ENCODE measurements at regions not wholly inside any gene's neighbourhood (a gene's known extent, or its start where the extent isn't known, plus 50 kb on each side); places are given as distances from the start of the nearest gene placed in this dataset.

- no peak overlapping the region for H3K4me3 Mint-ChIP-seq (ENCODE audit: unreplicated experiment)
- peaks cover 3% of the 10 kb centered on the region for H3K9me3 Mint-ChIP-seq (ENCODE audit: unreplicated experiment)
- no peaks in the 10 kb centered on the region for H3K4me1 Mint-ChIP-seq (ENCODE audit: unreplicated experiment)
- H3K27me3 Mint-ChIP-seq (ENCODE audit: unreplicated experiment): peaks cover 12% of the 10 kb centered on the region
- H3K27ac Mint-ChIP-seq (ENCODE audit: unreplicated experiment): no peak overlapping the region
- no peak for TF ChIP-seq CTCF (IDR thresholded peaks at IDR 0.05)
- DNase-seq (ENCODE audit: extremely low spot score, unreplicated experiment): no peak
- no peaks in the 10 kb centered on the region for H3K36me3 Mint-ChIP-seq (ENCODE audit: unreplicated experiment)
These were observed 277.5 kb upstream of the MVB12B start for GRCh38 chr9:126049088-126049487.

GRCh38 chr9:126049896-126050604 is 276.6 kb upstream of the MVB12B start:
- H3K27me3 Mint-ChIP-seq (ENCODE audit: unreplicated experiment): peaks cover 8% of the 10 kb centered on the region
- H3K4me3 Mint-ChIP-seq (ENCODE audit: unreplicated experiment): no peak overlapping the region
- no peak overlapping the region for H3K27ac Mint-ChIP-seq (ENCODE audit: unreplicated experiment)
- no peak for DNase-seq (ENCODE audit: extremely low spot score, unreplicated experiment)
- H3K36me3 Mint-ChIP-seq (ENCODE audit: unreplicated experiment): no peaks in the 10 kb centered on the region
- no peak for TF ChIP-seq CTCF (IDR thresholded peaks at IDR 0.05)
- peaks cover 3% of the 10 kb centered on the region for H3K9me3 Mint-ChIP-seq (ENCODE audit: unreplicated experiment)
- no peaks in the 10 kb centered on the region for H3K4me1 Mint-ChIP-seq (ENCODE audit: unreplicated experiment)

- Mint-ChIP-seq H3K36me3 (ENCODE audit: unreplicated experiment) (no peaks in the 10 kb centered on the region), H3K9me3 (ENCODE audit: unreplicated experiment) (peaks cover 3% of the 10 kb centered on the region), H3K4me3 (ENCODE audit: unreplicated experiment) (no peak overlapping the region), H3K27me3 (ENCODE audit: unreplicated experiment) (peaks cover 11% of the 10 kb centered on the region), H3K4me1 (ENCODE audit: unreplicated experiment) (no peaks in the 10 kb centered on the region), H3K27ac (ENCODE audit: unreplicated experiment) (no peak overlapping the region)
- no peak for TF ChIP-seq CTCF (IDR thresholded peaks at IDR 0.05)
- DNase-seq (ENCODE audit: extremely low spot score, unreplicated experiment): no peak
These were observed 276.0 kb upstream of the MVB12B start for GRCh38 chr9:126050605-126050990.

- peaks cover 11% of the 10 kb centered on the region for H3K27me3 Mint-ChIP-seq (ENCODE audit: unreplicated experiment)
These were observed 275.0 kb upstream of the MVB12B start for GRCh38 chr9:126051446-126052130.

More at GRCh38 chr9:126051446-126052130, 275.0 kb upstream of the MVB12B start:
- H3K27ac Mint-ChIP-seq (ENCODE audit: unreplicated experiment): no peak overlapping the region
- TF ChIP-seq CTCF (IDR thresholded peaks at IDR 0.05): no peak
- H3K4me1 Mint-ChIP-seq (ENCODE audit: unreplicated experiment): no peaks in the 10 kb centered on the region
- H3K9me3 Mint-ChIP-seq (ENCODE audit: unreplicated experiment): no peaks in the 10 kb centered on the region
- H3K4me3 Mint-ChIP-seq (ENCODE audit: unreplicated experiment): no peak overlapping the region
- DNase-seq (ENCODE audit: extremely low spot score, unreplicated experiment): no peak
- no peaks in the 10 kb centered on the region for H3K36me3 Mint-ChIP-seq (ENCODE audit: unreplicated experiment)
